Ascending aorta (tissue), 2 donors: ENCODE measurements at regions not wholly inside any gene's neighbourhood (a gene's known extent, or its start where the extent isn't known, plus 50 kb on each side); places are given as distances from the start of the nearest gene placed in this dataset.

Source experiments
- DNase-seq, 2 donors: peaks; one replicate each; pipeline ENCODE4 v3.0.0-alpha.2; 2019; ENCODE audit warnings: low spot score in 2 of 2
- H3K27ac ChIP-seq, 2 donors: fragments of 200-600 bp; sonication (generic); one replicate each; pipeline ENCODE4 v1.5.1; 2016 to 2017; ENCODE audit warnings: mild to moderate bottlenecking in 1 of 2
- H3K27me3 ChIP-seq: fragments of 200-600 bp; sonication (generic); one replicate; pipeline ENCODE4 v1.5.1; 2017
- H3K36me3 ChIP-seq, 2 donors: fragments of 200-600 bp; sonication (generic); one replicate each; pipeline ENCODE4 v1.5.1; 2016
- H3K4me1 ChIP-seq, 2 donors: fragments of 200-600 bp; sonication (generic); one replicate each; pipeline ENCODE4 v1.5.1; 2016 to 2017; ENCODE audit warnings: mild to moderate bottlenecking in 1 of 2
- H3K4me3 ChIP-seq, 2 donors: fragments of 200-600 bp; sonication (generic); one replicate each; pipeline ENCODE4 v1.5.1; 2016 to 2017; ENCODE audit warnings: mild to moderate bottlenecking in 1 of 2
- H3K9me3 ChIP-seq, 2 donors: fragments of 200-600 bp; sonication (generic); one replicate each; pipeline ENCODE4 v1.5.1; 2016
- intact Hi-C: fragments of 100-400 bp; cut with DNase I; formaldehyde crosslinking; loops from one replicate; pipeline ENCODE4 v1.15.1; 2023
- TF ChIP-seq, protein P1 (sequence below), 3 experiments: fragments of 200-600 bp in 2 of 3; fragments of 450-650 bp in 1 of 3; sonication (generic) in 2 of 3; IDR thresholded peaks; one replicate each; pipeline ENCODE4 v1.5.1; 2016 to 2019; ENCODE audit warnings: antibody characterized with exemption in 3 of 3, mild to moderate bottlenecking in 1 of 3, moderate library complexity in 1 of 3

DNA sequence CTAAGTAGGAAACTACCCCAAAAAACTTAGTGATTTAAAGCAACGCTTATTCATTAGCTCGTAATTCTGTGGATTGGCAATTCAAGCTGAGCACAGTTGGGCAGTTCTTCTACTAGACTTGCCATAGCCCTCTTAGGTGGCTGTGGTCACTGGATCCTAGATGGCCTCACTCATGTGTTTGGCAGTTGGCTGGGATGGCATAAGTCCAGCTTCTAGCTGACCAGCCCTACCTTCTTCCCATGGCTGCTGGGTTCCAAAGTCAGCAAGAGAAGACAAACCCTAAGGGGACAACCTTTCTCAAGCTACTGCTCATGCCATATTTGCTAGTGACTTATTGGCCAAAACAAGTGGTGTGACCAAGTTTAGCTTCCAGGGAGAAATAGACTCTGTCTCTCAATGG is 95.3 kb downstream of the COPS8 start:
- Histone ChIP-seq H3K27ac (no peak overlapping the region), H3K27me3 (no peaks in the 10 kb centered on the region), H3K36me3 (no peaks in the 10 kb centered on the region), H3K9me3 (no peaks in the 10 kb centered on the region), H3K4me3 (no peak overlapping the region), H3K4me1 (no peaks in the 10 kb centered on the region)
- no peak for DNase-seq
- intact Hi-C loops: no loop called here
- TF ChIP-seq, protein P1, sequence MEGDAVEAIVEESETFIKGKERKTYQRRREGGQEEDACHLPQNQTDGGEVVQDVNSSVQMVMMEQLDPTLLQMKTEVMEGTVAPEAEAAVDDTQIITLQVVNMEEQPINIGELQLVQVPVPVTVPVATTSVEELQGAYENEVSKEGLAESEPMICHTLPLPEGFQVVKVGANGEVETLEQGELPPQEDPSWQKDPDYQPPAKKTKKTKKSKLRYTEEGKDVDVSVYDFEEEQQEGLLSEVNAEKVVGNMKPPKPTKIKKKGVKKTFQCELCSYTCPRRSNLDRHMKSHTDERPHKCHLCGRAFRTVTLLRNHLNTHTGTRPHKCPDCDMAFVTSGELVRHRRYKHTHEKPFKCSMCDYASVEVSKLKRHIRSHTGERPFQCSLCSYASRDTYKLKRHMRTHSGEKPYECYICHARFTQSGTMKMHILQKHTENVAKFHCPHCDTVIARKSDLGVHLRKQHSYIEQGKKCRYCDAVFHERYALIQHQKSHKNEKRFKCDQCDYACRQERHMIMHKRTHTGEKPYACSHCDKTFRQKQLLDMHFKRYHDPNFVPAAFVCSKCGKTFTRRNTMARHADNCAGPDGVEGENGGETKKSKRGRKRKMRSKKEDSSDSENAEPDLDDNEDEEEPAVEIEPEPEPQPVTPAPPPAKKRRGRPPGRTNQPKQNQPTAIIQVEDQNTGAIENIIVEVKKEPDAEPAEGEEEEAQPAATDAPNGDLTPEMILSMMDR (IDR thresholded peaks at IDR 0.05): no peak

- Histone ChIP-seq H3K27me3 (no peaks in the 10 kb centered on the region), H3K4me1 (no peaks in the 10 kb centered on the region), H3K27ac (no peak overlapping the region), H3K36me3 (no peaks in the 10 kb centered on the region), H3K9me3 (no peaks in the 10 kb centered on the region), H3K4me3 (no peak overlapping the region)
- no peak for DNase-seq
- intact Hi-C loops: no loop called here
- TF ChIP-seq, protein P1 (IDR thresholded peaks at IDR 0.05): no peak
Measured at GRCh38 chr2:237181844-237182243, 96.2 kb downstream of the COPS8 start.

DNA sequence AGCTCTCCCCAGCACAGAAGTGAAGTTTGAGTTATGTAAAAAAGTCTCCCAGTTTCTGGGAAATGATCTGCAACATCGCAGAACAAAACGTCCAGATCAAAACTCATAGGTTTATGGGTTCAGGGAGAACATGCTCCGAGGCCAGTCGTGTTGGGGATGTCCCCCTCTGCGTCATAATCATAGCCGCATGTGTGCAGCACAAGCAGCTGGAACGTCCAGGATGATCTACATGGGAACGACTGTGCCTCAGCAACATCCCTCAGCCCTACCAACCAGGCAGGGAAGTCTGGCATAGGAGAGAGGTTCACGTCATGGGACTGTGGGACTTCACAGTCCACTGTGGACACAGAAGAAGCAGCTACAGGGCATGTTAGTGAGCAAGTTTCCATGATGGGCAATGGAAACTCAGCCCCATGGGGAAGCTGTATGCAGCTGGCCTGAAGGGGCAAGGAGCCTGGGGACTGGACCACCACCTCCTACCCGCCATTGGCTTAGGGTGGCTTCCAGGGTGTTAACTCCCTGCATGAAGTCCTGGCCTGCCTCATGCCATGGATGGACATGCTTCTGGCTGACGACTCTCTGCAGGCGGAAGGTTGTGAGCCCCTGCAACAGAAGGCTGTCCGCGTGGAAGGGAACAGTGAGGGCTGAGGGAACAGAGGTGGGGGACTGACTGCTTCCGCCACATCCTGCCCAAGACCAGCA is 96.9 kb downstream of the COPS8 start:
- intact Hi-C loops: no loop called here
- no peaks in the 10 kb centered on the region for H3K4me1 ChIP-seq
- TF ChIP-seq, protein P1 (IDR thresholded peaks at IDR 0.05): no peak
- no peak overlapping the region for H3K4me3 ChIP-seq
- no peaks in the 10 kb centered on the region for H3K9me3 ChIP-seq
- H3K36me3 ChIP-seq: no peaks in the 10 kb centered on the region
- H3K27ac ChIP-seq: no peak overlapping the region
- H3K27me3 ChIP-seq: no peaks in the 10 kb centered on the region
- DNase-seq: no peak

DNA sequence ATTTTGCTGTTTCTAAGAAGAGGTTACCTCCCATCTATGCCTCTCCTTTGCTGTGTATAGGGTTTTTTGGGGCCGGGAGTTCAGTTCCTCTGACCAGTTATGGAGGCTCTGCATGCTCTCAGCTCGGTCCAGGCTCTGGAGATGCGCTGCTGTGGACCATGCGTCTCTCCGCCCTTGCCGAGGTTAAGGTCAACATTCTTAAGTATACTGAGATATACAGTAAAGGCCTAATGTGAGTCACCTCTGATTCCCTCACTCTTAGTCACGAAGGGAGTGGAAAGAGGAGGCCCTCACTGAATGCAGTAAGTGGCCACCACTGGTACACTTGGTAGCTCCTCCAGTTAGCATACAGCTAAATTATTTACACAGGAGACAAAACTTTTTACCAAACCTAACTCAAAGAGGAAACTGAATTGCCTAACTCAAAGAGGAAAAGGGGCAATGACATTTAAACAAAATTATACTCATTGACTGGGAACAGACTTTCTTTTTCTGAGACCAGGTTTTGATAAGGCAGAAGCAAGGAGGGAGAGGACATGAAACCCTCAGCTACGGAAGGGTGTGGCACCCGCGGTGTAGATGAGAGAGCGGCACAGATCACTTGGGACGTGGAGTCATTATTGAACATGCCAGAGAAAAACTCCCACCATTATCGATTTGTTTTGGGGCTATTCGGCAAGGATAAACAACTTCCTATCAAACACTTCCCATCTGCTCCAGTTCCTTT is 98.7 kb downstream of the COPS8 start:
- no peaks in the 10 kb centered on the region for H3K27me3 ChIP-seq
- no peaks in the 10 kb centered on the region for H3K36me3 ChIP-seq
- no peaks in the 10 kb centered on the region for H3K4me1 ChIP-seq
- intact Hi-C loops: no loop called here
- no peaks in the 10 kb centered on the region for H3K9me3 ChIP-seq
- TF ChIP-seq, protein P1 (IDR thresholded peaks at IDR 0.05): no peak
- H3K4me3 ChIP-seq: no peak overlapping the region
- DNase-seq: no peak
- no peak overlapping the region for H3K27ac ChIP-seq

- no peak overlapping the region for H3K4me3 ChIP-seq
- no peaks in the 10 kb centered on the region for H3K27me3 ChIP-seq
- H3K9me3 ChIP-seq: no peaks in the 10 kb centered on the region
- intact Hi-C loops: no loop called here
- H3K4me1 ChIP-seq: no peaks in the 10 kb centered on the region
- H3K27ac ChIP-seq: no peak overlapping the region
- no peaks in the 10 kb centered on the region for H3K36me3 ChIP-seq
- no peak for DNase-seq
- TF ChIP-seq, protein P1 (IDR thresholded peaks at IDR 0.05): no peak
Measured at GRCh38 chr2:237184919-237185552, 99.3 kb downstream of the COPS8 start.
